ENCODE measurements at regions not wholly inside any gene's neighbourhood (a gene's known extent, or its start where the extent isn't known, plus 50 kb on each side); places are given as distances from the start of the nearest gene placed in this dataset.
"Not testable (repeated sequence)": the region's sequence is repeated elsewhere in the genome, so short reads cannot be mapped to it uniquely, and the experiment has no call there.

DNA sequence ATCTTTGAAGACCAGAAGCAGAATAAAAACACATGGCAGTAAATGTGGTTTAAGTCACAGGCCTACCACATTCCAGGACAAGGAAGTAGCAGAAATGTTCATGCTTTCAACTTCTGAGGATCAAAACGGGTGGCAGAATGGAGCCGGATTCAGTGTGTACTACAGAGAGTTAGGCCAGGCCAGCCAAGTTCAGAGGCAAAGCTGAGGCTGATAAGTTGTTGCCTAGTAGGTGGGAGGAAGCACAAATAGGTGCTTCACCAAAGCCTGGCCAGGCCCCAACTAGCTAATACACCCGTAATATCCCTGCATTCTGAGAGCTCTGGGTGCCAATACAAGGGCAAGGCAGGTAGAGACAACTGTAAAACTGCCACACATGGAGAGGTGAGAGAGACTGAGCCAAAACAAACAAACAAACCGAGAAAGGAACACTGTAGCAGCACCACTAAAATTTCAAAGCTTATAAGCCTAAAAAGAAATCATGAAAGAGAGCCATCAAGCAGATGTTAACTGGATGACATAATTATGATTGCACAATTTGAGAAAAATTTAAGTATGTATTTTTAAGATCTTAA lies 156.4 kb upstream of the CBLB start:
- DNase-seq: no peak

GRCh38 chr3:106029954-106030626 lies 161.3 kb upstream of the CBLB start:
- DNase-seq: no peak

- DNase-seq: no peak
Observed at GRCh38 chr3:106030627-106030963, 161.8 kb upstream of the CBLB start.

- no peak for DNase-seq
Observed at GRCh38 chr3:106032479-106032878, 163.7 kb upstream of the CBLB start.

DNA sequence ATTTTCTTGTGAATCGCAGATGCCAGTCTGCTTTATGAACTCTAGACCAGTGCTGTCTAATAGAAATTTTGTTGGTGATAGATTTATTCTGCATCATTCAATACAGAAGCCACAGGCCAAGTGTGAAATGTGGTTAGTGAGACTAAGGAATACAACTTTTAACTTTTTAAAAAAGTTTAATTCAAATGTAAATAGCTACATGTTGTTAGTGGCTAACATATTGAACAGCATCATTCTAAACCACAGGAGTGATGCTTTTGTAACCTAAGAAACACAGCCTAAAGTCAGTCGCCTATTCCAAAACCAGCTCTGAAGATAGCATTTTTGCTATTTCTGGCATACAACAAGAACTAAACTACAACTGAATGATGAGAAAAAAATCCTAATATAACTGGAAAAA lies 164.8 kb upstream of the CBLB start:
- no peak for DNase-seq

DNA sequence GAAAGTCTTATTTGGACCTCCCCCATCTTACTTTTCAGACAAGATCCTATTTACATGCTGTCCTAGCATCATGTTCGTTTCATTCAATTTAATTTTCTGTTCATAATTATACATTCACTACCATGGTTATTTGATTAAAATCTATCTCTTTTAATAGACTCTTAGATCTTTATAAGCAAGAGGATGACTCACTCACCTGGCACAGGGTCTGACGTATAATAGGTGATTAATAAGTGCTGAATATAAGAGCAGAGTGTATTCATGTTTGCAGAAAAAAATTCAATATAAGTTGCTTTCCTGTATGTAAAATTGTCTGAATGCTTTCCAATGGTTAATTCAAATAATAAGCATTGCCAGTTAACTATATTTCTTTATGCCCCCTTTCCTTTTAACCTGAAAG lies 165.5 kb upstream of the CBLB start:
- no peak for DNase-seq

- DNase-seq: no peak
Observed at GRCh38 chr3:106035619-106036018, 166.8 kb upstream of the CBLB start.

DNA sequence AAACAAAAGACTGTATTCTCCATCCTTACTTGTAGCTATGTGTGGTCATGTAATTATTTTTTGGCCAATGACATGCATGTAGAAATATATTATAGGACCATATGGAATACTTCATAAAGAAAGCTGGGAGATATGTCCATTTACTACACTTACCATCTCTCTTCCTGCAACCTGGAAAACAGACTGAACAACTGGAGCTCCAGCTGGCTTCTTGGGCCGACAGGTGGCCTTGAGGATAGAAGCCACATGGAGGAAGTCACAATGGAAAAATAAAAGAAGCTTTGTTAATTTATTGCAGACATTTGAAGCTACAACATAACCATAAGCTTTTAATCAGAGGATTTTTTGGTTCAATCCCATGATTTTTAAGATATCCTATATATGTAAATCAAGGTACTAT lies 167.9 kb upstream of the CBLB start:
- no peak for DNase-seq

- DNase-seq: no peak
Observed at GRCh38 chr3:106047221-106047620, 178.4 kb upstream of the CBLB start.

- DNase-seq: no peak
Observed at GRCh38 chr3:106048946-106049481, 180.2 kb upstream of the CBLB start.

DNA sequence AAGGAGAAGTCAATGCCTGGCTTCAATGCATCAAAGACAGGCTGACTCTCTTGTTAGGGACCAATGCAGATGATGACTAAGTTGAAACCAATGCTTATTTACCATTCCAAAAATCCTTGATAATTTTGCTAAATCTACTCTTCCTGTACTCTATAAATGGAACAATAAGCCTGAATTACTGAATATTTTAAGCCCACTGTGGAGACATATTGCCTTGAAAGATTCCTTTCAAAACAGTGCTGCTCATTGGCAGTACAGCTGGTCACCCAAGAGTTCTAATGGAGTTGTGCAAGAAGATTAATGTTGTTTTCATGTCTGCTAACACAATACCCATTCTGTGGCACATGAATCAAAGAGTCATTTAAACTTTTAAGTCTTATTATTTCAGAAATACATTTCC lies 181.0 kb upstream of the CBLB start:
- no peak for DNase-seq

DNA sequence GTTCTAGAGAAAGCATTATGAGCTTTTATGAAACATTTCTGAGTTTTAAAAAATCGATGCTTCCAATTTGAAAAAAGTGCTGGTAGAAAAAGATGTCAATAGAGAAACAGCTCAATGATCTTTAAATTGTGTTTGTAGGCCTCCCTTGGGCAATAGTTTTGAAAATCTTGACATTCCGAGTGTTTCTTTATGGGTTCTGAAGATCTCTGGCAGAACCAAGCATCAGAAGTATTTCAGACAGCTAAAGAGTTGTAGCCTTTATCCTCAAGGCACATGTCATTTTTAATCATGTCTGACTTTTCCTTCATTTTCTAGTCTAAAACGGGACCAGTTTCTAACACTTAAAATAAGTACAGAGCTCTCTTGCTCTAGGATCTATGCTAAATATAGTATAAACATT lies 188.1 kb upstream of the CBLB start:
- DNase-seq: no peak

GRCh38 chr3:106058475-106058874 lies 189.7 kb upstream of the CBLB start:
- DNase-seq: no peak

GRCh38 chr3:106059953-106060517 lies 191.2 kb upstream of the CBLB start:
- no peak for DNase-seq

- DNase-seq: no peak
Observed at GRCh38 chr3:106063909-106064308, 195.1 kb upstream of the CBLB start.

DNA sequence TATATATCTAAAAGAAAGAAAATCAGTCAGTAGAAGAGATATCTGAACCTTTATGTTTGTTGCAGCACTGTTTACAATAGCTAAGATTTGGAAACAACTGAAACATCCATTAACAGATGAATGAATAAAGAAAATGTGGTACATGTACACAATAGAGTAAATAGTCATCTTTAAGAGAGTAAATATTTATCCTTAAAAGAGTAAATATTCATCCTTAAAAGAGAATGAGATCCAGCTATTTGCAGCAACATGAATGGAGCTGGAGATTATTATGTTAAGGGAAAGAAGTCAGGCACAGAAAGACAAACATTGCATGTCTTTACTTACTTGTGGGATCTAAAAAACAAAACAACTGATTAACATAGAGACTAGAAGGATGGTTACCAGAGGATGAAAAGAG lies 197.0 kb upstream of the CBLB start:
- DNase-seq: no peak

DNA sequence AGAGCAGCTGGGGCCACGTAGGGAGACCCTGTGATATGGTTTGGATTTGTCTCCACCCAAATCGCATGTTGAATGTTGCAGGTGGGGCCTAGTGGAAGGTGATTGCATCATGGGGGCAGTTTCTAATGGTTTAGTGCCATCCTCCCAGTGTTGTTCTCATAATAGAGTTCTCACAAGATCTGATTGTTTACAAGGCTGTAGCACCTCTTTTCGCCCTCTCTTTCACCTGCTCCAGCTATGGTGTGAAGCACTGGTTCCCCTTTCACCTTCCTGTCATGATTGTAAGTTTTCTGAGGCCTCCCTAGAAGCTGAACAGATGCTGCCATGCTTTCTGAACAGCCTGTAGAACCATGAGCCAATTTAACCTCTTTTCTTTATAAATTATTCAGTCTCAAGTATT lies 198.9 kb upstream of the CBLB start:
- DNase-seq: no peak

GRCh38 chr3:106068381-106068780 lies 199.6 kb upstream of the CBLB start:
- DNase-seq: no peak

GRCh38 chr3:106068795-106069194 lies 200.0 kb upstream of the CBLB start:
- DNase-seq: no peak

- no peak for DNase-seq
Observed at GRCh38 chr3:106070187-106070586, 201.4 kb upstream of the CBLB start.

- no peak for DNase-seq
Observed at GRCh38 chr3:106071306-106071705, 202.5 kb upstream of the CBLB start.

DNA sequence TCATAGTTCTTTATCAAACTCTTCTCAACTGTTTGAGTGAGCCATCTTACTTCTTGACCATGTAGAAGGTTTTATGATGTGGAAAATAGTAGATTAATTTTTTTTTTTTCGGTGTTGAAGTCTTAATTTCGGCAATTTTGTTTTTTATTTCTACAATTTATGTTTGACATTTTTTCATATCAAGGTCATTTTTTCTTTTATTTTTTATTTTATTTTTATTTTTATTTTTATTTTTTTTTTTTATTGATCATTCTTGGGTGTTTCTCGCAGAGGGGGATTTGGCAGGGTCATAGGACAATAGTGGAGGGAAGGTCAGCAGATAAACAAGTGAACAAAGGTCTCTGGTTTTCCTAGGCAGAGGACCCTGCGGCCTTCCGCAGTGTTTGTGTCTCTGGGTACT lies 203.8 kb upstream of the CBLB start:
- not testable (repeated sequence) for DNase-seq

DNA sequence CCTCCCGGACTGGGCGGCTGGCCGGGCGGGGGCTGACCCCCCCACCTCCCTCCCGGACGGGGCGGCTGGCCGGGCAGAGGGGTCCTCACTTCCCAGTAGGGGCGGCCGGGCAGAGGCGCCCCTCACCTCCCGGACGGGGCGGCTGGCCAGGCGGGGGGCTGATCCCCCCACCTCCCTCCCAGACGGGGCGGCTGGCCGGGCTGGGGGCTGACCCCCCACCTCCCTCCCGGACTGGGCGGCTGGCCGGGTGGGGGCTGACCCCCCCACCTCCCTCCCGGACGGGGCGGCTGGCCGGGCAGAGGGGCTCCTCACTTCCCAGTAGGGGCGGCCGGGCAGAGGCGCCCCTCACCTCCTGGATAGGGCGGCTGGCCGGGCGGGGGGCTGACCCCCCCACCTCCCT lies 205.0 kb upstream of the CBLB start:
- not testable (repeated sequence) for DNase-seq

DNA sequence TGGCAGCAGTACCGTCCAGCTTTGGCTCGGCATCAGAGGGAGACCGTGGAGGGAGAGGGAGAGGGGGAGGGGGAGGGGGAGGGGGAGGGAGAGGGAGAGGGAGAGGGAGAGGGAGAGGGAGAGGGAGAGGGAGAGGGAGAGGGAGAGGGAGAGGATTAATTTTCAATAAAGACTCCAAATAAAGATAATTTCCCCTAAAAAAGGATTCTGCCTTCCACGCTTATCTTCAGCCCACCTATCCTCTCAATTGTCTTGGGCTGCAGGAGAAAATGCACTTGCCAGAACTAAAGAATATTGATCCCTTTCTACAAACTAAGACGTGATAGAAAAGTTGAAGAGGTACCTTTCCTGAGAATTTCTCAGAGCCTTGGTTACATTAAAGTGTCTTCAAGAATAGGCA lies 206.9 kb upstream of the CBLB start:
- DNase-seq: not testable (repeated sequence)

DNA sequence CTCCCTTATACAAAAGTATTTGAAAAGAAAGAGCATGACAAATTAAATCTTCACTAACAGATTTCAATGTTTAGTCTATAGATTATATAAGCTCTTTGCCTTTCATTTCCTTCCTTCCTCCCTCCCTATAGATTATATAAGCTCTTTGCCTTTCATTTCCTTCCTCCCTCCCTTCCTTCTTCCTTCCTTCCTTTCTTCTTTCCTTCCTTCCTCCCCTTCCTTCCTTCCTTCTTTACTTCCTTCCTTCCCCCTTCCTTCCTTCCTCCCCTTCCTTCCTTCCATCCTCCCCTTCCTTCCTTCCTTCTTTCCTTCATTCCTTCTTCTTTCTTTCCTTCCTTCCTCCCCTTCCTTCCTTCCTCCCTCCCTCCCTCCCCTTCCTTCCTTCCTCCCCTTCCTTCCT lies 209.8 kb upstream of the CBLB start:
- no peak for DNase-seq
